ENCODE measurements at regions not wholly inside any gene's neighbourhood (a gene's known extent, or its start where the extent isn't known, plus 50 kb on each side); places are given as distances from the start of the nearest gene placed in this dataset.
"Not testable (repeated sequence)": the region's sequence is repeated elsewhere in the genome, so short reads cannot be mapped to it uniquely, and the experiment has no call there.

DNA sequence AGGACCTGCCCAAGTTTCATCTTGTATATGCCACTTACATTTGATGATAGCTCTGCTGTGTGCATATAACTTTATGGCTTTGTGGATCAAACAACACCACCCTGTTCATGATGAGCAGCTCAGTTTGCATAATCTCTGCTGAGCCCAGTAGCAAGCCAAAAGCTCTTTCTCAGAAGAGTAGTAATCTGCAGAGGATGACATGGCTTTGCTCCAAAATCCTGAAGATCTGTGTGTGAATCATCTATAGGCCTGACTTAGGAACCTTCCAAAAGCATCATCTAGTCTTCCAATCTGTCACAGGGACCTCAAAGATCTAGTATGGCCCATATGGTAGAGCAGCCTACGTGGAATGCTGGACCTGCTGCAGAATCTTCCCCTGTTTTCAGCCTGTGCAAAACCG is 394.6 kb downstream of the PSAT1 start:
- POLR2A ChIA-PET = no interaction called here
- 100% methylated on average over 1 of the region's 2 CpGs for WGBS (ENCODE audit: insufficient coverage)
- CTCF ChIA-PET = no interaction called here
- Histone ChIP-seq H3K27me3 (replicated peaks in 2 of 5; ENCODE audit: control insufficient read depth in 4 of 5, insufficient read depth in 5 of 5, low read length in 4 of 5) (peaks cover 0 to 9% (median 5%) of the 10 kb centered on the region in 5 experiments), H3K27ac (ENCODE audit: insufficient read depth in 1 of 2, low read depth in 1 of 2, low read length in 2 of 2, poor library complexity in 1 of 2, severe bottlenecking in 2 of 2) (no peak overlapping the region), H3K4me1 (ENCODE audit: control extremely low read depth in 1 of 4, control insufficient read depth in 4 of 4, insufficient read depth in 4 of 4, low read length in 3 of 4) (peaks cover 14 to 22% (median 15%) of the 10 kb centered on the region in 4 experiments), H3K36me3 (ENCODE audit: control insufficient read depth in 4 of 4, insufficient read depth in 4 of 4, low read length in 3 of 4) (no peaks in the 10 kb centered on the region), H3K9me3 (ENCODE audit: control extremely low read depth in 1 of 5, control insufficient read depth in 4 of 5, insufficient read depth in 2 of 5, low read depth in 1 of 5, low read length in 4 of 5) (no peaks in the 10 kb centered on the region), H3K4me3 (ENCODE audit: control insufficient read depth in 1 of 7, extremely low read depth in 1 of 7, insufficient read depth in 4 of 7, low read depth in 2 of 7, low read length in 6 of 7) (no peak overlapping the region)
- DNase-seq = no peak

DNA sequence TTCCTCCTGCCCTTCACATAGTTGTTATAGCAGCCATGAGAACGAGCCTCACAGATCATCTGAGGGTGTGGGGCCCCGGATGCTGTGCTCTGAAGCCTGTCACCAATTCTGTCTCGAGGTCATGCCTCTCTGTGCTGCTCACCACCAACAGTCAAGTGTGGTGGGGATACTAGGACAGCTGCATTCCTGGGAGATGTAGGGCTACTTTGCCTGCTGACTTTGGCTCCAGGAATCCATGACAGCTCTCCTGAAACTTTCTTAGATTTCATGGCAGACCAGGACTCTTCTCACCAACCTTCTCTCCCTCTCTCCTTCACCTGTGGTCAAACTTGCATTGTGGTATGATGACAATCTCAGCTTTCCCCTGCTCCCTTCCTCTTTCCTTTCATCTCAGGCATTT is 395.9 kb downstream of the PSAT1 start:
- Histone ChIP-seq H3K4me1 (ENCODE audit: control extremely low read depth in 1 of 4, control insufficient read depth in 4 of 4, insufficient read depth in 4 of 4, low read length in 3 of 4) (peaks cover 14 to 26% (median 19%) of the 10 kb centered on the region in 4 experiments), H3K36me3 (ENCODE audit: control insufficient read depth in 4 of 4, insufficient read depth in 4 of 4, low read length in 3 of 4) (no peaks in the 10 kb centered on the region), H3K4me3 (ENCODE audit: control insufficient read depth in 1 of 7, extremely low read depth in 1 of 7, insufficient read depth in 4 of 7, low read depth in 2 of 7, low read length in 6 of 7) (no peak overlapping the region), H3K27ac (ENCODE audit: insufficient read depth in 1 of 2, low read depth in 1 of 2, low read length in 2 of 2, poor library complexity in 1 of 2, severe bottlenecking in 2 of 2) (no peak overlapping the region), H3K27me3 (replicated peaks in 2 of 5; ENCODE audit: control insufficient read depth in 4 of 5, insufficient read depth in 5 of 5, low read length in 4 of 5) (peaks cover 0 to 11% (median 5%) of the 10 kb centered on the region in 5 experiments), H3K9me3 (ENCODE audit: control extremely low read depth in 1 of 5, control insufficient read depth in 4 of 5, insufficient read depth in 2 of 5, low read depth in 1 of 5, low read length in 4 of 5) (no peaks in the 10 kb centered on the region)
- ChIA-PET CTCF (no interaction called here), POLR2A (interaction anchor here (0.7 kb wide), 1 partner anchor 1522 kb away, joined by 3 read pairs; no protein-coding TSS in a partner anchor)
- 95% methylated on average over 3 of the region's 3 CpGs for WGBS (ENCODE audit: insufficient coverage)
- DNase-seq = no peak

DNA sequence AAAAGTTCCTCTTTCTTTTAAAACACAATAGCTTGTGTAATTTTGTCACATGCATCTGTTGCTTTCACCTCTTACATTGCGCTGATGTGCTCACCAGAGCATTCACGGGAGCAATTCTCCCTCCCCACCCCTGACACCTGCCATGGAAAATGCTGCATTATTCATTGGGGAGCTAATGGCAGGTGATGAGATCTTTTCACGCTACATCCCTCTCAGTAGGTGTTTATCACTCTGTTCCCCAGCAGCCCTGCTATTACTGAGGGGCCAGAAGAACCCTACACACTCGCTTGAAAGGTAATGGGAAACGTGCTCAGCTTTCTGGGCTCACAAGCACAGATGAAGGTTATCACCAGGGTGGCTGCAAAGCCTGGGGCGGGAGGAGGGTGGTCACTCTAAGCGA is 398.0 kb downstream of the PSAT1 start:
- 16% methylated on average over 6 of the region's 7 CpGs for WGBS (ENCODE audit: insufficient coverage)
- H3K9me3 ChIP-seq (ENCODE audit: control extremely low read depth in 1 of 5, control insufficient read depth in 4 of 5, insufficient read depth in 2 of 5, low read depth in 1 of 5, low read length in 4 of 5) = no peaks in the 10 kb centered on the region
- peaks cover 0 to 13% (median 5%) of the 10 kb centered on the region in 5 experiments for H3K27me3 ChIP-seq (replicated peaks in 2 of 5; ENCODE audit: control insufficient read depth in 4 of 5, insufficient read depth in 5 of 5, low read length in 4 of 5)
- no peak overlapping the region for H3K27ac ChIP-seq (ENCODE audit: insufficient read depth in 1 of 2, low read depth in 1 of 2, low read length in 2 of 2, poor library complexity in 1 of 2, severe bottlenecking in 2 of 2)
- peaks cover 20 to 36% (median 25%) of the 10 kb centered on the region in 4 experiments for H3K4me1 ChIP-seq (ENCODE audit: control extremely low read depth in 1 of 4, control insufficient read depth in 4 of 4, insufficient read depth in 4 of 4, low read length in 3 of 4)
- peak in 2 of 3 donors; percentile 22 to 34 for DNase-seq
- H3K36me3 ChIP-seq (ENCODE audit: control insufficient read depth in 4 of 4, insufficient read depth in 4 of 4, low read length in 3 of 4) = no peaks in the 10 kb centered on the region
- H3K4me3 ChIP-seq (ENCODE audit: control insufficient read depth in 1 of 7, extremely low read depth in 1 of 7, insufficient read depth in 4 of 7, low read depth in 2 of 7, low read length in 6 of 7) = peak overlapping the region in 1 of 7 experiments; percentile 37
- ChIA-PET POLR2A (no interaction called here), CTCF (interaction anchor here (1.0 to 1.8 kb wide), 2 partner anchors 9 to 11 kb away, joined by 4 to 5 read pairs; no protein-coding TSS in a partner anchor)

DNA sequence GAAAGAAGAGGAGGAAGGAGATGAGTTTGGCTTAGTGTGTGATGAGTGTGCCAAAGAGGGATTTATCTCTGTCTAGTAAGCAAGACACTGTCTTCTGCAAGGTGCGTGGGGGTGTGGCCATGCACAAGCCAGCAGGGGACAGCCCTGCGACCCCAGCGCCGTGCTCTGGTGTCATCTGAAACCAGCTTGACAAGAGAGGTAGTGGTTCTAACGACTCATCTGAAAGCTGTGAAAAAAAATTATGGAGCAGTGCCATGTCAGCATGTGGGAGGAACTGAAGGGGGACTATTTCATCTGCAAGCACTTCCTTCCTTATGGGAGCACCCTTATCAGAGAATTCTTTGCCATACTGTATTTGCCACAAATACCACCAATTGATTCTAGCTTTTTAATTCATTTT is 398.6 kb downstream of the PSAT1 start:
- CTCF ChIA-PET = interaction anchor here (1.0 kb wide), 1 partner anchor 9 kb away, joined by 4 read pairs; no protein-coding TSS in a partner anchor

DNA sequence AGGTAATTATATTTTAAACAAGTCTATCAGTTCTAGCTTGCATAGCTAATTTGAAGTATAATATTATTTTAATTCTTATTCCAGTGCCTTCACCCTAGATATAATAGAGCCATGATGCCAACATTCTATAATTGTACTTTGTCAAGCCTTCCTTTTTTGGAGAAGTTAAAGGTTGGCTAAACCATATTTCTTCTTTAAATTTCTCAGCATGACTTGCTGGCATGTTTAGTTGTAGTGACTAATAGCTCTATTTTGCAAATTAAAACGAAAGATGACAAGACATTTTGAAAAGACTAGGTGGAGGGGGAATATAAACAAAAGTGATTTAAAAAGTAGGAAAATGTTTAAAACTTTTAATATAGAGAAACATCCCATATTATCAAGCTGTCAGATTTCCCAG is 400.7 kb downstream of the PSAT1 start:
- no peaks in the 10 kb centered on the region for H3K9me3 ChIP-seq (ENCODE audit: control extremely low read depth in 1 of 5, control insufficient read depth in 4 of 5, insufficient read depth in 2 of 5, low read depth in 1 of 5, low read length in 4 of 5)
- H3K4me3 ChIP-seq (ENCODE audit: control insufficient read depth in 1 of 7, extremely low read depth in 1 of 7, insufficient read depth in 4 of 7, low read depth in 2 of 7, low read length in 6 of 7) = no peak overlapping the region
- no CpG with 5 or more reads among the region's 1 CpG for WGBS (ENCODE audit: insufficient coverage)
- no peak overlapping the region for H3K27ac ChIP-seq (ENCODE audit: insufficient read depth in 1 of 2, low read depth in 1 of 2, low read length in 2 of 2, poor library complexity in 1 of 2, severe bottlenecking in 2 of 2)
- H3K27me3 ChIP-seq (replicated peaks in 2 of 5; ENCODE audit: control insufficient read depth in 4 of 5, insufficient read depth in 5 of 5, low read length in 4 of 5) = peaks cover 0 to 13% (median 3%) of the 10 kb centered on the region in 5 experiments
- H3K4me1 ChIP-seq (ENCODE audit: control extremely low read depth in 1 of 4, control insufficient read depth in 4 of 4, insufficient read depth in 4 of 4, low read length in 3 of 4) = peaks cover 20 to 36% (median 25%) of the 10 kb centered on the region in 4 experiments
- no peaks in the 10 kb centered on the region for H3K36me3 ChIP-seq (ENCODE audit: control insufficient read depth in 4 of 4, insufficient read depth in 4 of 4, low read length in 3 of 4)
- DNase-seq = peak in 2 of 3 donors; percentile 39 to 51
- CTCF ChIA-PET = interaction anchor here (1.4 kb wide), 1 partner anchor 14 kb away, joined by 3 read pairs; no protein-coding TSS in a partner anchor
- POLR2A ChIA-PET = no interaction called here

More for the DNA sequence above, 398.6 kb downstream of the PSAT1 start:
- H3K27me3 ChIP-seq (replicated peaks in 2 of 5; ENCODE audit: control insufficient read depth in 4 of 5, insufficient read depth in 5 of 5, low read length in 4 of 5) = peaks cover 0 to 13% (median 6%) of the 10 kb centered on the region in 5 experiments
- POLR2A ChIA-PET = no interaction called here
- 9% methylated on average over 5 of the region's 5 CpGs for WGBS (ENCODE audit: insufficient coverage)
- H3K4me3 ChIP-seq (ENCODE audit: control insufficient read depth in 1 of 7, extremely low read depth in 1 of 7, insufficient read depth in 4 of 7, low read depth in 2 of 7, low read length in 6 of 7) = peak overlapping the region in 2 of 7 experiments; percentile 30 to 37
- H3K9me3 ChIP-seq (ENCODE audit: control extremely low read depth in 1 of 5, control insufficient read depth in 4 of 5, insufficient read depth in 2 of 5, low read depth in 1 of 5, low read length in 4 of 5) = no peaks in the 10 kb centered on the region
- H3K4me1 ChIP-seq (ENCODE audit: control extremely low read depth in 1 of 4, control insufficient read depth in 4 of 4, insufficient read depth in 4 of 4, low read length in 3 of 4) = peaks cover 20 to 36% (median 25%) of the 10 kb centered on the region in 4 experiments
- DNase-seq = peak; percentile 45 to 79 (median 66)
- no peak overlapping the region for H3K27ac ChIP-seq (ENCODE audit: insufficient read depth in 1 of 2, low read depth in 1 of 2, low read length in 2 of 2, poor library complexity in 1 of 2, severe bottlenecking in 2 of 2)
- H3K36me3 ChIP-seq (ENCODE audit: control insufficient read depth in 4 of 4, insufficient read depth in 4 of 4, low read length in 3 of 4) = no peaks in the 10 kb centered on the region

DNA sequence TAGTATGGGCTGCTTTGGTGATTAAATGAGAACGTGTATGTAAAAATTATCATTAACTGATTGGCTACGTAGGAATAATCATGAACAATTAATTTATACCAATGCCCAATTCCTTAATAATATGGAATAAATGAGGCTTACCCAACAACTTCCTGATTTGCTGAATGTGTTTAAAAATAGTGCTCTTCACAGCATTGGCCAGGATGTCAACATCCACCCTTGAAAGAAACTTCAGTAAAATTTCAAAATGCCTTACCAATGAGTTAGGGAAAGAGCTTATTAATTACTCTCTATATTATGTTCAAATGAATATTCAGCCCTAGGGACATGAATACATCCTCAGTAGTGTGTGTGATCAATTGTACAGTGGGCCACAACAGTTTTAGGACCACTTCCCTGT is 401.4 kb downstream of the PSAT1 start:
- CTCF ChIA-PET = interaction anchor here (1.4 kb wide), 1 partner anchor 15 kb away, joined by 3 read pairs; no protein-coding TSS in a partner anchor
- H3K4me3 ChIP-seq (ENCODE audit: control insufficient read depth in 1 of 7, extremely low read depth in 1 of 7, insufficient read depth in 4 of 7, low read depth in 2 of 7, low read length in 6 of 7) = no peak overlapping the region
- peaks cover 0 to 13% (median 3%) of the 10 kb centered on the region in 5 experiments for H3K27me3 ChIP-seq (replicated peaks in 2 of 5; ENCODE audit: control insufficient read depth in 4 of 5, insufficient read depth in 5 of 5, low read length in 4 of 5)
- WGBS (ENCODE audit: insufficient coverage) = no CpG with 5 or more reads among the region's 2 CpGs
- no peaks in the 10 kb centered on the region for H3K36me3 ChIP-seq (ENCODE audit: control insufficient read depth in 4 of 4, insufficient read depth in 4 of 4, low read length in 3 of 4)
- DNase-seq = peak in 1 of 3 donors; percentile 24
- H3K9me3 ChIP-seq (ENCODE audit: control extremely low read depth in 1 of 5, control insufficient read depth in 4 of 5, insufficient read depth in 2 of 5, low read depth in 1 of 5, low read length in 4 of 5) = no peaks in the 10 kb centered on the region
- H3K27ac ChIP-seq (ENCODE audit: insufficient read depth in 1 of 2, low read depth in 1 of 2, low read length in 2 of 2, poor library complexity in 1 of 2, severe bottlenecking in 2 of 2) = no peak overlapping the region
- H3K4me1 ChIP-seq (ENCODE audit: control extremely low read depth in 1 of 4, control insufficient read depth in 4 of 4, insufficient read depth in 4 of 4, low read length in 3 of 4) = peaks cover 20 to 36% (median 23%) of the 10 kb centered on the region in 4 experiments
- POLR2A ChIA-PET = no interaction called here

DNA sequence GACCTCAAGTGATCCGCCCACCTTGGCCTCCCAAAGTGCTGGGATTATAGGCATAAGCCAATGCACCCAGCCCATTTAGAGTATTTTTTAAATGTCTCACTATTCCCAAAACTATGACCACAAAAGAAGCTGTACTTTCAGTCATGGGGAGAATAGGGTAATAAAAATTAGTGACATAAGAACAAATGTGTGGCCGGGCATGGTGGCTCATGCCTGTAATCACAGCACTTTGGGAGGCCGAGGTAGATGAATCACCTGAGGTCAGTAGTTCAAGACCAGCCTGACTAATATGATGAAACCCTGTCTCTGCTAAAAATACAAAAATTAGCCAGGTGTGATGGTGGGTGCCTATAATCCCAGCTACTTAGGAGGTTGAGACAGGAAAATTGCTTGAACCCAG is 402.3 kb downstream of the PSAT1 start:
- POLR2A ChIA-PET, CTCF ChIA-PET: not testable (repeated sequence)

More for the DNA sequence above, 402.3 kb downstream of the PSAT1 start:
- not testable (repeated sequence) for H3K9me3 ChIP-seq (ENCODE audit: control extremely low read depth in 1 of 5, control insufficient read depth in 4 of 5, insufficient read depth in 2 of 5, low read depth in 1 of 5, low read length in 4 of 5); H3K27me3 ChIP-seq (replicated peaks in 2 of 5; ENCODE audit: control insufficient read depth in 4 of 5, insufficient read depth in 5 of 5, low read length in 4 of 5); H3K4me3 ChIP-seq (ENCODE audit: control insufficient read depth in 1 of 7, extremely low read depth in 1 of 7, insufficient read depth in 4 of 7, low read depth in 2 of 7, low read length in 6 of 7); H3K36me3 ChIP-seq (ENCODE audit: control insufficient read depth in 4 of 4, insufficient read depth in 4 of 4, low read length in 3 of 4); H3K27ac ChIP-seq (ENCODE audit: insufficient read depth in 1 of 2, low read depth in 1 of 2, low read length in 2 of 2, poor library complexity in 1 of 2, severe bottlenecking in 2 of 2); DNase-seq
- H3K4me1 ChIP-seq (ENCODE audit: control extremely low read depth in 1 of 4, control insufficient read depth in 4 of 4, insufficient read depth in 4 of 4, low read length in 3 of 4) = peaks cover 19 to 36% (median 23%) of the 10 kb centered on the region in 4 experiments
- 100% methylated on average over 2 of the region's 3 CpGs for WGBS (ENCODE audit: insufficient coverage)

Measured in common myeloid progenitor, CD34-positive (primary cell).